NB4 (cell line): ENCODE measurements at regions not wholly inside any gene's neighbourhood (a gene's known extent, or its start where the extent isn't known, plus 50 kb on each side); places are given as distances from the start of the nearest gene placed in this dataset.

ENCODE experiments used
- CTCF ChIP-seq: IDR thresholded peaks from one replicate; pipeline ENCODE4 v1.5.1; 2012; ENCODE audit warnings: low read depth, low read length
- MAX ChIP-seq: IDR thresholded peaks from 2 replicates; pipeline ENCODE4 v1.6.1; 2011; ENCODE audit warnings: low read depth, low read length
- MYC ChIP-seq: IDR thresholded peaks from 2 replicates; pipeline ENCODE4 v1.6.1; 2011; ENCODE audit warnings: low read depth, low read length
- POLR2A ChIP-seq: IDR thresholded peaks from 2 replicates; pipeline ENCODE4 v1.6.1; 2011; ENCODE audit warnings: mild to moderate bottlenecking; ENCODE audit not compliant: insufficient read length; ENCODE audit errors: extremely low read depth

- TF ChIP-seq CTCF: no peak
- TF ChIP-seq POLR2A: no peak
- TF ChIP-seq MYC: no peak
- no peak for TF ChIP-seq MAX
These were observed 72.3 kb upstream of the ST3GAL6 start for GRCh38 chr3:98690876-98691275.
